ENCODE measurements at regions not wholly inside any gene's neighbourhood (a gene's known extent, or its start where the extent isn't known, plus 50 kb on each side); places are given as distances from the start of the nearest gene placed in this dataset.

GRCh38 chr4:3869661-3870566 is 103.7 kb downstream of the ADRA2C start:
- H3K4me1 ChIP-seq, result no peaks in the 10 kb centered on the region
- TF ChIP-seq CTCF (IDR thresholded peaks at IDR 0.05), result no peak
- no peak overlapping the region for H3K9ac ChIP-seq (ENCODE audit: low read depth in 2 of 2, low read length in 2 of 2)
- intact Hi-C loops (cut with DNase I), result loop anchor here (10.0 kb wide), 1 partner anchor 105 kb away; the partner anchor contains the start of gene ADRA2C
- no peak overlapping the region for H3K27ac ChIP-seq
- H3K27me3 ChIP-seq, result peaks cover 23% of the 10 kb centered on the region
- no peak for DNase-seq
- H3K36me3 ChIP-seq, result no peaks in the 10 kb centered on the region
- no peaks in the 10 kb centered on the region for H3K9me3 ChIP-seq
- no peak overlapping the region for H3K4me3 ChIP-seq

GRCh38 chr4:3870567-3870962 is 104.4 kb downstream of the ADRA2C start:
- peaks cover 23% of the 10 kb centered on the region for H3K27me3 ChIP-seq
- no peaks in the 10 kb centered on the region for H3K36me3 ChIP-seq
- DNase-seq, result no peak
- H3K9ac ChIP-seq (ENCODE audit: low read depth in 2 of 2, low read length in 2 of 2), result no peak overlapping the region
- no peaks in the 10 kb centered on the region for H3K9me3 ChIP-seq
- no peaks in the 10 kb centered on the region for H3K4me1 ChIP-seq
- intact Hi-C loops (cut with DNase I), result loop anchor here (10.0 kb wide), 1 partner anchor 106 kb away; the partner anchor contains the start of gene ADRA2C
- no peak overlapping the region for H3K4me3 ChIP-seq
- TF ChIP-seq CTCF (IDR thresholded peaks at IDR 0.05), result no peak
- H3K27ac ChIP-seq, result no peak overlapping the region

- no peak for DNase-seq
- Histone ChIP-seq H3K36me3 (no peaks in the 10 kb centered on the region), H3K4me1 (no peaks in the 10 kb centered on the region), H3K4me3 (no peak overlapping the region), H3K27ac (no peak overlapping the region), H3K9ac (ENCODE audit: low read depth in 2 of 2, low read length in 2 of 2) (no peak overlapping the region), H3K27me3 (peaks cover 23% of the 10 kb centered on the region), H3K9me3 (no peaks in the 10 kb centered on the region)
- intact Hi-C loops (cut with DNase I), result loop anchor here (10.0 kb wide), 1 partner anchor 107 kb away; the partner anchor contains the start of gene ADRA2C
- no peak for TF ChIP-seq CTCF (IDR thresholded peaks at IDR 0.05)
These were observed 105.1 kb downstream of the ADRA2C start for GRCh38 chr4:3871181-3871852.

- Histone ChIP-seq H3K4me3 (no peak overlapping the region), H3K27me3 (peaks cover 23% of the 10 kb centered on the region)
These were observed 106.0 kb downstream of the ADRA2C start for GRCh38 chr4:3871881-3872833.

More at GRCh38 chr4:3871881-3872833, 106.0 kb downstream of the ADRA2C start:
- H3K9ac ChIP-seq (ENCODE audit: low read depth in 2 of 2, low read length in 2 of 2), result no peak overlapping the region
- no peaks in the 10 kb centered on the region for H3K4me1 ChIP-seq
- H3K27ac ChIP-seq, result no peak overlapping the region
- DNase-seq, result no peak
- no peaks in the 10 kb centered on the region for H3K36me3 ChIP-seq
- no peaks in the 10 kb centered on the region for H3K9me3 ChIP-seq
- intact Hi-C loops (cut with DNase I), result loop anchor here (10.0 kb wide), 1 partner anchor 107 kb away; the partner anchor contains the start of gene ADRA2C
- no peak for TF ChIP-seq CTCF (IDR thresholded peaks at IDR 0.05)

Data from colonic mucosa (tissue), 4 donors.